HL-60 (cell line): ENCODE measurements at regions not wholly inside any gene's neighbourhood (a gene's known extent, or its start where the extent isn't known, plus 50 kb on each side); places are given as distances from the start of the nearest gene placed in this dataset.

Experiments
- DNase-seq, 2 experiments: peaks; one replicate each; pipeline ENCODE4 v3.0.0-alpha.2; 2010 to 2020; ENCODE audit warnings: low read depth in 1 of 2, low spot score in 1 of 2
- H3K27ac ChIP-seq: fragments of 250-450 bp; sonication (Bioruptor Pico); replicated peaks from 2 replicates; pipeline ENCODE4 v1.5.1; 2020; ENCODE audit warnings: mild to moderate bottlenecking, moderate library complexity
- H3K27me3 ChIP-seq: fragments of 250-450 bp; sonication (Bioruptor Pico); 2 replicates; pipeline ENCODE4 v1.5.1; 2021; ENCODE audit warnings: mild to moderate bottlenecking, moderate library complexity; ENCODE audit not compliant: insufficient read depth, poor library complexity, severe bottlenecking
- H3K4me3 ChIP-seq: replicated peaks from 2 replicates; pipeline ENCODE4 v1.5.1; 2011; ENCODE audit warnings: mild to moderate bottlenecking, control low read depth, low read length; ENCODE audit not compliant: insufficient read depth
- GABPA ChIP-seq: IDR thresholded peaks from 2 replicates; pipeline ENCODE4 v1.6.1; 2012; ENCODE audit warnings: low read depth
- POLR2AphosphoS5 ChIP-seq: IDR thresholded peaks from 2 replicates; pipeline ENCODE4 v1.6.1; 2012; ENCODE audit warnings: low read depth
- SPI1 ChIP-seq: IDR thresholded peaks from 2 replicates; pipeline ENCODE4 v1.6.1; 2012; ENCODE audit warnings: low read depth, mild to moderate bottlenecking, borderline replicate concordance
- TF ChIP-seq, protein P1 (sequence below): IDR thresholded peaks from 2 replicates; pipeline ENCODE4 v1.6.1; 2012; ENCODE audit warnings: low read depth; ENCODE audit not compliant: insufficient replicate concordance
- TF ChIP-seq, protein P2 (sequence below): IDR thresholded peaks from one replicate; pipeline ENCODE4 v1.5.1; 2011; ENCODE audit warnings: low read length, control low read depth, inconsistent platforms; ENCODE audit not compliant: insufficient read depth

DNA sequence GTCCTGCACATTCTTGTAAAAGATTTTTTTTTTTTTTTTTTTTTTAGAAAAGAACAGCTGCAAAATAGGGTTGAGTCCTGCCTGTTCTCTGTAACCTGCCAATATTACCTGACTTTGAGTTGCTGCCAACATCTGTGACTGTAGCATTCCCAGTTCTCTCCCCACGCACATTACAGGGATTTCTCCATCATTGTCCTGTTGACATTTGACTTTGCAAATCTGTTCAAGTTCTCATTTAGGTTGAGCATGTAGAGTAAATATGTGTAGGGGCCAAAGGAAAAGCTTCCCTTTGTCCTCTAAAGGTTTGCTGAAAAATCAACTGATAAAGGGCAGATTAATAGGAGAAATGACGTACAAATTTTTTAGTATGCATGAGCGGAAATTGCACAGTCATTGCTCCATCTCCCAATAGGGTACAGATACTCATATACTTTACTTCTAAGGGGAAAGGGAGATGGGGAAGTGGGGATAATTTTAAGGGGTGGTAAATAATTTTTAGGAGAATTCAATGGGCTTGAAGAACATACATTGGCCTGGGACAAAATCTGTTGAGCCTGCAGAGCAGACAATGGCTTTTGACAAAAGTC is 385.5 kb downstream of the PIK3C3 start:
- TF ChIP-seq, protein P1, sequence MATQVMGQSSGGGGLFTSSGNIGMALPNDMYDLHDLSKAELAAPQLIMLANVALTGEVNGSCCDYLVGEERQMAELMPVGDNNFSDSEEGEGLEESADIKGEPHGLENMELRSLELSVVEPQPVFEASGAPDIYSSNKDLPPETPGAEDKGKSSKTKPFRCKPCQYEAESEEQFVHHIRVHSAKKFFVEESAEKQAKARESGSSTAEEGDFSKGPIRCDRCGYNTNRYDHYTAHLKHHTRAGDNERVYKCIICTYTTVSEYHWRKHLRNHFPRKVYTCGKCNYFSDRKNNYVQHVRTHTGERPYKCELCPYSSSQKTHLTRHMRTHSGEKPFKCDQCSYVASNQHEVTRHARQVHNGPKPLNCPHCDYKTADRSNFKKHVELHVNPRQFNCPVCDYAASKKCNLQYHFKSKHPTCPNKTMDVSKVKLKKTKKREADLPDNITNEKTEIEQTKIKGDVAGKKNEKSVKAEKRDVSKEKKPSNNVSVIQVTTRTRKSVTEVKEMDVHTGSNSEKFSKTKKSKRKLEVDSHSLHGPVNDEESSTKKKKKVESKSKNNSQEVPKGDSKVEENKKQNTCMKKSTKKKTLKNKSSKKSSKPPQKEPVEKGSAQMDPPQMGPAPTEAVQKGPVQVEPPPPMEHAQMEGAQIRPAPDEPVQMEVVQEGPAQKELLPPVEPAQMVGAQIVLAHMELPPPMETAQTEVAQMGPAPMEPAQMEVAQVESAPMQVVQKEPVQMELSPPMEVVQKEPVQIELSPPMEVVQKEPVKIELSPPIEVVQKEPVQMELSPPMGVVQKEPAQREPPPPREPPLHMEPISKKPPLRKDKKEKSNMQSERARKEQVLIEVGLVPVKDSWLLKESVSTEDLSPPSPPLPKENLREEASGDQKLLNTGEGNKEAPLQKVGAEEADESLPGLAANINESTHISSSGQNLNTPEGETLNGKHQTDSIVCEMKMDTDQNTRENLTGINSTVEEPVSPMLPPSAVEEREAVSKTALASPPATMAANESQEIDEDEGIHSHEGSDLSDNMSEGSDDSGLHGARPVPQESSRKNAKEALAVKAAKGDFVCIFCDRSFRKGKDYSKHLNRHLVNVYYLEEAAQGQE, result no peak
- TF ChIP-seq POLR2AphosphoS5 (no peak), GABPA (no peak), SPI1 (no peak)
- TF ChIP-seq, protein P2, sequence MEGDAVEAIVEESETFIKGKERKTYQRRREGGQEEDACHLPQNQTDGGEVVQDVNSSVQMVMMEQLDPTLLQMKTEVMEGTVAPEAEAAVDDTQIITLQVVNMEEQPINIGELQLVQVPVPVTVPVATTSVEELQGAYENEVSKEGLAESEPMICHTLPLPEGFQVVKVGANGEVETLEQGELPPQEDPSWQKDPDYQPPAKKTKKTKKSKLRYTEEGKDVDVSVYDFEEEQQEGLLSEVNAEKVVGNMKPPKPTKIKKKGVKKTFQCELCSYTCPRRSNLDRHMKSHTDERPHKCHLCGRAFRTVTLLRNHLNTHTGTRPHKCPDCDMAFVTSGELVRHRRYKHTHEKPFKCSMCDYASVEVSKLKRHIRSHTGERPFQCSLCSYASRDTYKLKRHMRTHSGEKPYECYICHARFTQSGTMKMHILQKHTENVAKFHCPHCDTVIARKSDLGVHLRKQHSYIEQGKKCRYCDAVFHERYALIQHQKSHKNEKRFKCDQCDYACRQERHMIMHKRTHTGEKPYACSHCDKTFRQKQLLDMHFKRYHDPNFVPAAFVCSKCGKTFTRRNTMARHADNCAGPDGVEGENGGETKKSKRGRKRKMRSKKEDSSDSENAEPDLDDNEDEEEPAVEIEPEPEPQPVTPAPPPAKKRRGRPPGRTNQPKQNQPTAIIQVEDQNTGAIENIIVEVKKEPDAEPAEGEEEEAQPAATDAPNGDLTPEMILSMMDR, result no peak
- H3K27ac ChIP-seq, result no peak overlapping the region
- no peak overlapping the region for H3K4me3 ChIP-seq
- DNase-seq, result no peak
- H3K27me3 ChIP-seq, result peaks cover 2% of the 10 kb centered on the region

DNA sequence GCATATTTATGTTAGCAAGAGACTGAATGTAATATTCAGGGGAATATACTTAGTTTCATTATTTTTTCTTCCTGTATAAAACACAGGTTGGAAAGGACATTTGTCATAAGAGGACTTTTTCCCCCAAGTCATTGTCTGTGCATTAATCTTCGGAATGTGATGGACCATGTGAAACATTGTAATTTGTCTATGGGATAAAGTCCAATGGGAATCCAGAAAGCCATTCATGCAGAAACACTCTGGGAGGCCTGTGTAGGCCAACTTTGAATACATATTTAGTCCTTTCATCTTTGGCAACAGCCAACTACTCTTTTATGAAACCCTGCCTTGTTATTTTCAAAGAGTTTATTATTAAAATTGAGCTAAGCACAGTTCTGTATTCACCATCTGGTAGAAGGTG is 386.4 kb downstream of the PIK3C3 start:
- H3K27me3 ChIP-seq, result peaks cover 2% of the 10 kb centered on the region
- TF ChIP-seq POLR2AphosphoS5, result no peak
- no peak overlapping the region for H3K27ac ChIP-seq
- no peak for DNase-seq
- H3K4me3 ChIP-seq, result no peak overlapping the region

DNA sequence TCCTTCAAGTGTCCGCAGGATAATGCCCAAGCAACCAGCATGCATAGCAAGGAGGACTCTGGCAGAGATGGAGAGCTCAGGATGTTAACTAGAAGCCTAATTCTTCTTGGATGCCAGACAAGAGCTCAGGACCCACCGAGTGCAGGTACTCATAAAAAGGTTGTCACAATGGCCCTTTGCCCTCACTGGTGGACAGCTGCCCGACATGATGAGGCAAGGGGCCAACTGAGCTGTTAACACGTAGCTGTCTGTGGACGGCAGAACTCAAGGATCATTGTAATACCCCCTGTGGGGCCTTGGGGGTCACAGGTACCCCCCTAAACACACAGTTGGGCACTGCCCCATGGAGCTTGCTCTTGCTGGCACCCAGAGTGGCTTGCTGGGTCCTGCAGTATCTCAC is 393.7 kb downstream of the PIK3C3 start:
- Histone ChIP-seq H3K27me3 (peaks cover 2% of the 10 kb centered on the region), H3K4me3 (no peak overlapping the region), H3K27ac (no peak overlapping the region)
- TF ChIP-seq, protein P1, result no peak
- TF ChIP-seq, protein P2, result no peak
- TF ChIP-seq SPI1 (no peak), GABPA (no peak), POLR2AphosphoS5 (no peak)
- DNase-seq, result no peak

DNA sequence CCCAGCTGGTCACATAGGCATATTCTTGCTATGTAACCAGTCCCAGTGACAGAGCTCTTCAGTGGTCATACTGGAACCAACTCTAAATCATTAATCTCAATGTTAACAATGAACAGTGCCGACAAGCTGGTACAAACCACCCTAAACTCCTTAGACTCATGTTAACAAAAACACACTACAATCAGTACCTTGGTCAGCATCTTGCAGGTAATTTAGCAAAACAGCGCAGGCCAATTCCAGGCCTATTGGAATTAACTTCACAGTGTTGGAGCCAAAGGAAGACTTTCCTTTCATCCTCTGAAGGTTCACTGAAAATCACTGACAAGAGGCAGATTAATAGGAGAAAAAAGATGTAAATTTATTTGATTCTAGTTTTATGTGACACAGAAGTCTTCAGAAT is 396.4 kb downstream of the PIK3C3 start:
- DNase-seq, result no peak
- Histone ChIP-seq H3K27me3 (no peaks in the 10 kb centered on the region), H3K4me3 (no peak overlapping the region), H3K27ac (no peak overlapping the region)
- TF ChIP-seq, protein P1, result peak; percentile 80
- TF ChIP-seq, protein P2, result no peak
